HUES48 (cell line): ENCODE measurements at regions not wholly inside any gene's neighbourhood (a gene's known extent, or its start where the extent isn't known, plus 50 kb on each side); places are given as distances from the start of the nearest gene placed in this dataset.

Experiments
- H3K27ac ChIP-seq: one replicate; pipeline ENCODE4 v1.7.0; 2013; ENCODE audit warnings: low read depth, low read length, inconsistent platforms
- H3K27me3 ChIP-seq: 2 replicates; pipeline ENCODE4 v1.6.1; 2013; ENCODE audit warnings: mild to moderate bottlenecking, low read length; ENCODE audit not compliant: control insufficient read depth, insufficient read depth
- H3K36me3 ChIP-seq: 2 replicates; pipeline ENCODE4 v1.6.1; 2013; ENCODE audit warnings: low read length; ENCODE audit not compliant: control insufficient read depth, insufficient read depth
- H3K4me1 ChIP-seq: 2 replicates; pipeline ENCODE4 v1.6.1; 2013; ENCODE audit warnings: mild to moderate bottlenecking, low read length; ENCODE audit not compliant: control insufficient read depth, insufficient read depth
- H3K4me3 ChIP-seq: 2 replicates; pipeline ENCODE4 v1.5.1; 2013; ENCODE audit warnings: mild to moderate bottlenecking, low read depth, low read length
- H3K9ac ChIP-seq: 2 replicates; pipeline ENCODE4 v1.6.1; 2013; ENCODE audit warnings: mild to moderate bottlenecking, low read depth, low read length, moderate library complexity
- H3K9me3 ChIP-seq: 2 replicates; pipeline ENCODE4 v1.6.1; 2013; ENCODE audit warnings: low read length; ENCODE audit not compliant: control insufficient read depth, insufficient read depth

DNA sequence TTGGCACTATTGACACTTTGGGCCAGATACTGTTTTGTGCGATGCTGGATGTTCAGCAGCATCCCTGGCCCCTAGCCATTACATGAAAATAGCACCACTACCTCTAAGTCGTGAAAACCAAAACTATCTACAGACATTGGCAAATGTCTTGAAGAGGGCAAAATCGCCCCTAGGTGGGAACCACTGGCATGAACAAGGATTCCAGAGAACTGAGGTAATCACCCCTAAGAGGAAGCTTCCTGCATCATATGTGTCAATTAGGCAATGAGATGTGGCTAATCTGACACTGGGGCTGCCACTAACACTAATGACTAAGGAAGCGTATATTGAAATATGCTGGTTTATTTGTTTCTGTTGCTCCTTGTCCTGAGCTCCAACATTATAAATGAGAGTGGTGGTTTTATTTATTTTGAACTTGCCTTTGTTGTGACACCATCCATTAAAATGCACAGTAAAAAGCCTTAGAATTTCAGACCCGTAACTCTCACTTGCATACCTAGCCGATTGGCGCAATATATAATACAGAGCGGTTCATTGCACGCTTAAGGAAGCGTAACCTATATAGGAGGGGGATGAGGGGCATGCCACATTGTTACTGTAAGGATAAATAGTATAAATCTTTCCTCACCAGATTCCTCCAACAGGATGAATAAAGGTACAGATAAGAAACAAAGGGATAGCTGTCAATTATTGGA lies 299.8 kb upstream of the CNTN4 start:
- Histone ChIP-seq H3K27me3 (no peaks in the 10 kb centered on the region), H3K4me3 (no peak overlapping the region), H3K36me3 (no peaks in the 10 kb centered on the region), H3K9ac (no peak overlapping the region), H3K27ac (no peak overlapping the region), H3K4me1 (no peaks in the 10 kb centered on the region), H3K9me3 (no peaks in the 10 kb centered on the region)

GRCh38 chr3:1805331-1805730 lies 293.3 kb upstream of the CNTN4 start:
- no peak overlapping the region for H3K27ac ChIP-seq
- peaks cover 21% of the 10 kb centered on the region for H3K9me3 ChIP-seq
- no peaks in the 10 kb centered on the region for H3K36me3 ChIP-seq
- no peak overlapping the region for H3K9ac ChIP-seq
- H3K4me1 ChIP-seq, result no peaks in the 10 kb centered on the region
- no peak overlapping the region for H3K4me3 ChIP-seq
- H3K27me3 ChIP-seq, result no peaks in the 10 kb centered on the region

GRCh38 chr3:1808590-1808989 lies 290.1 kb upstream of the CNTN4 start:
- Histone ChIP-seq H3K4me3 (no peak overlapping the region), H3K36me3 (no peaks in the 10 kb centered on the region), H3K9me3 (peaks cover 21% of the 10 kb centered on the region), H3K27ac (no peak overlapping the region), H3K4me1 (no peaks in the 10 kb centered on the region), H3K27me3 (no peaks in the 10 kb centered on the region), H3K9ac (no peak overlapping the region)

DNA sequence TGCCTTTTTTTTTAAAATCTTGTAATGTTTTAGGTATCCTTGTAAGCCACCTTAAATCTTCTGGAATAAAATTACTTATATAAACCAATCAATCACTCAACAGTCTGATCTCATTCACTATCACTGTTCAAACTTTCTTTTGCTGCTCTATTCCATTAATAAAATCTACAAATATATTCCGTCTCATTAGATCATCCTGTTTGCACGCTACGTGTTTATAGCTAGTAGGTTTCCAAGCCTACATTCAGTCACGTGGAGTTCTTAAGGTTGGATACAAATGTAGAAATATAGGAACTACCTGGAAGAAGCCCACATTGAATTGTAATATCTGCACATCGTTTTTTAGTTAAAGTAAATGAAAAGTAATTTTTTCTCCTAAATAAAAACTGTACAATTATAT lies 274.8 kb upstream of the CNTN4 start:
- Histone ChIP-seq H3K36me3 (no peaks in the 10 kb centered on the region), H3K9ac (no peak overlapping the region), H3K27me3 (no peaks in the 10 kb centered on the region), H3K27ac (no peak overlapping the region), H3K4me3 (no peak overlapping the region), H3K9me3 (no peaks in the 10 kb centered on the region), H3K4me1 (no peaks in the 10 kb centered on the region)

GRCh38 chr3:1824359-1824758 lies 274.3 kb upstream of the CNTN4 start:
- Histone ChIP-seq H3K4me3 (no peak overlapping the region), H3K27ac (no peak overlapping the region), H3K36me3 (no peaks in the 10 kb centered on the region), H3K4me1 (no peaks in the 10 kb centered on the region), H3K9me3 (no peaks in the 10 kb centered on the region), H3K9ac (no peak overlapping the region), H3K27me3 (no peaks in the 10 kb centered on the region)

GRCh38 chr3:1828519-1828918 lies 270.1 kb upstream of the CNTN4 start:
- H3K36me3 ChIP-seq, result no peaks in the 10 kb centered on the region

DNA sequence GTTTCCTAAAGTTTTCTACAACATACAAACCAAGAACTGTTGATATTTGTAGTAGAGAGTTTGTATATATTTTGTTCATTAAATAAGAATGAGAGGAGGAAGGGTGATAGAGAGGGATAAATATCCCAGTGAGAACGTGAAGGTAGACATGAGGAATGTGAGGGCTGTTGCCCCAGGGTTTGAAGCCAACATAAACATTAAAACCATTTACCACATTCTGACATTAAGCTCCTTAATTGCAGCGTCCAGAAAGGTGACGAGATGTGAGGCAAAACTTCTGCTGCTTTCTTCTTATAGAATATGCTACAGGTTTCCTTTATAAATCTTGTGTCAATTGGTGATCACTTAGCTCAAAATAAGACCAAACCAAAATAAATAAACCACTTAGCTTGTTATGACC lies 267.8 kb upstream of the CNTN4 start:
- no peak overlapping the region for H3K27ac ChIP-seq
- no peaks in the 10 kb centered on the region for H3K36me3 ChIP-seq
- H3K9me3 ChIP-seq, result no peaks in the 10 kb centered on the region
- H3K9ac ChIP-seq, result no peak overlapping the region
- no peaks in the 10 kb centered on the region for H3K27me3 ChIP-seq
- H3K4me1 ChIP-seq, result no peaks in the 10 kb centered on the region
- no peak overlapping the region for H3K4me3 ChIP-seq

More at GRCh38 chr3:1828519-1828918, 270.1 kb upstream of the CNTN4 start:
- Histone ChIP-seq H3K9me3 (no peaks in the 10 kb centered on the region), H3K27me3 (no peaks in the 10 kb centered on the region), H3K4me1 (no peaks in the 10 kb centered on the region), H3K9ac (no peak overlapping the region), H3K4me3 (no peak overlapping the region), H3K27ac (no peak overlapping the region)

DNA sequence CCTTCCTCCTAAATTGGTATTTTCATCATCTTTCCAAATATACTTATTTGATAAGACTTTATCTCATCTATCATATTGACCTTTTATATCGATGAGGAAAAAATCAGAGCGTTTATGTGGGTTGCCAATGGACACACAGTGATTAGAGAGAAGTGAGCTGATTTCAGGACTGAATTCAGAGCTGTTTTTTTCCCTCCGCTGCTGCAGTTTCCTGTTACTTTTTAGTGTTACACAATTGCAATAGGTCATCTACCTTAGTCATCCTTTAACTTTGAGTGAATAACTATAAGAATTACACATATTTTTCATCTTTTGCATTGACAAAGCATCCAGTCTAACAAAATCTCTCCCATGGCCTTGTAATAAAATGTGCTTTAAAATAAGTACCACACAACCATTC lies 266.3 kb upstream of the CNTN4 start:
- H3K9ac ChIP-seq, result no peak overlapping the region
- no peak overlapping the region for H3K4me3 ChIP-seq
- H3K36me3 ChIP-seq, result no peaks in the 10 kb centered on the region
- H3K9me3 ChIP-seq, result no peaks in the 10 kb centered on the region
- H3K27me3 ChIP-seq, result no peaks in the 10 kb centered on the region
- no peak overlapping the region for H3K27ac ChIP-seq
- no peaks in the 10 kb centered on the region for H3K4me1 ChIP-seq

DNA sequence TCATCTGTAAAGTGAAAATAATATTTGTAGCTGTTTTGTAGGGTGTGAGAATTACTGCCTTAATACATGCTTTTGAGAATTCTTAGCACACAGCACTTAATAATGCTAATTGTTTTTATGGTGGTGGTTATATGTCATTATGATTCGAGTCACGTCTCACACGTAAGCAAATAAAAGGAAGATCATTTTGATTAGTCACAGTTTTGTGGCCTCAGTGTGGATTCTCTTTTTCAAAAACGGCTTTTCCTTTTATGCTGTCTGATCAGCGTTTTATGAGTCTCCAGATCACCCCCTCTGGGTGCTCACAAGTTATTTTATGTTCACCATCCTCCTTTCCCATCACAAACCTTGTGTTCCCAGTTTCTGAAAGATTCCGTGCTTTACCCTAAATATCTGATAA lies 255.6 kb upstream of the CNTN4 start:
- Histone ChIP-seq H3K4me1 (no peaks in the 10 kb centered on the region), H3K9ac (no peak overlapping the region), H3K36me3 (no peaks in the 10 kb centered on the region), H3K9me3 (no peaks in the 10 kb centered on the region), H3K27ac (no peak overlapping the region), H3K4me3 (no peak overlapping the region), H3K27me3 (no peaks in the 10 kb centered on the region)

GRCh38 chr3:1847571-1847970 lies 251.1 kb upstream of the CNTN4 start:
- H3K27ac ChIP-seq, result no peak overlapping the region
- H3K9ac ChIP-seq, result no peak overlapping the region
- no peaks in the 10 kb centered on the region for H3K27me3 ChIP-seq
- no peaks in the 10 kb centered on the region for H3K4me1 ChIP-seq
- H3K4me3 ChIP-seq, result no peak overlapping the region
- H3K9me3 ChIP-seq, result no peaks in the 10 kb centered on the region
- H3K36me3 ChIP-seq, result no peaks in the 10 kb centered on the region

- Histone ChIP-seq H3K27me3 (no peaks in the 10 kb centered on the region), H3K4me1 (no peaks in the 10 kb centered on the region), H3K36me3 (no peaks in the 10 kb centered on the region), H3K27ac (no peak overlapping the region), H3K9ac (no peak overlapping the region), H3K4me3 (no peak overlapping the region), H3K9me3 (no peaks in the 10 kb centered on the region)
Measured at GRCh38 chr3:1848935-1849334, 249.7 kb upstream of the CNTN4 start.
